ENCODE measurements at regions not wholly inside any gene's neighbourhood (a gene's known extent, or its start where the extent isn't known, plus 50 kb on each side); places are given as distances from the start of the nearest gene placed in this dataset.

DNA sequence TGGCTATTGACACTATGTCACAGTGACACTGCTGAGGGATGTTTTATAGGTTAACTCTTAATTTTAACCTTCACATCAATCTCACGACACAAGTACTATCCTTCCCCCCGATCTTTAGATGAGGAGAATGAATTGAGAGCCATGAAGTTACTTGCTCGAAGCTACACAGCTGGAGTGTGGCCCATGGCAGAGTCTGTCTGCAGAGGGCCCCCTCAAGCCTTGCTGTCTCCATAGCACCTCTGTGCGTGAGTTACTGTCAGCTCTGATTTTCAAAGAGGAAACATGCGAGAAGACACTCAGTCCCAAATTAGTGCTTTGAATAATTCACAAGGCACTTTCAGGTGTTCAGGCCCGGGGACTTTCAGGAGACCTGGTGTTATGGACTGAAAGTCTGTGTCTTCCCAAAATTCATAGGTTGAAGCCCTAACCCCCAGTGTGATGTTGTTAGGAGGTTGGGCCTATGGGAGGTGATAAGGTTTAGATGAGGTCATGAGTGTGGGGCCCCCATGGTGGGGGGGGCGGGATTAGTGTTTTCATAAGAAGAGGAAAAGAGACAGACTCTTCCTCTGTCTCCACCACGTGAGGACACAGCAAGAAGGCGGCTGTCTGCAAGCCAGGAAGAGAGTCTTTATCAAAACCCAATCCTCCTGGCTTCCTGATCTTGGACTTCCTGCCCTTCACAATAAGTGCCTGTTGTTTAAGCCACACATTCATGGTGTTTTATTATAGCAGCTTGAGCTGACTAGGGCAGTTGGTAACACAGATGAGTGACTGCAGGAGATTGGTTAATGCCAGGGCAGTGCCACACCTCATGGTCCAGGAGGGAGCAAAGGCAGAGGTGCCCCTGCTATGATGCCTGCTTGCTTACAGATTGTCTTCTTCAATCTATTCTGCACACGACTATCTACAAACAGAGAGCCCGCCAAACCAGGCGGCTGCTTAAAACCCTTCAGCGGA is 281.8 kb downstream of the HAPSTR1 start:
- Histone ChIP-seq H3K79me2 (ENCODE audit: control insufficient read depth, insufficient read depth, low read length) (no peaks in the 10 kb centered on the region), H3K27me3 (ENCODE audit: control insufficient read depth in 2 of 2, insufficient read depth in 2 of 2, low read length in 2 of 2) (no peaks in the 10 kb centered on the region; a peak in 1 of 5 replicates), H3K4me1 (replicated peaks in 1 of 2; ENCODE audit: control insufficient read depth in 2 of 2, insufficient read depth in 2 of 2, low read length in 2 of 2) (no peaks in the 10 kb centered on the region; a peak in 2 of 5 replicates), H3K4me2 (ENCODE audit: insufficient read depth, low read length) (no peak overlapping the region), H3K36me3 (ENCODE audit: control insufficient read depth, insufficient read depth, low read length) (no peaks in the 10 kb centered on the region), H3K9me1 (ENCODE audit: control insufficient read depth, insufficient read depth, low read length) (no peaks in the 10 kb centered on the region), H2AFZ (ENCODE audit: low read depth, low read length) (no peak overlapping the region), H3K9me3 (replicated peaks; ENCODE audit: control insufficient read depth, insufficient read depth, low read depth, low read length) (no peaks in the 10 kb centered on the region), H3K9ac (ENCODE audit: insufficient read depth in 1 of 2, low read depth in 2 of 2, low read length in 2 of 2) (no peak overlapping the region), H3K27ac (ENCODE audit: extremely low read depth, low read depth, low read length) (no peak overlapping the region), H3K4me3 (no peak overlapping the region), H4K20me1 (replicated peaks; ENCODE audit: control insufficient read depth, insufficient read depth, low read length) (no peaks in the 10 kb centered on the region)
- TF ChIP-seq SOX6 (IDR thresholded peaks at IDR 0.05) (no peak), SMARCA5 (IDR thresholded peaks at IDR 0.05) (no peak), RAD21 (CRISPR knock-in tag; conservative IDR thresholded peaks at IDR 0.05 in 1 of 2, IDR thresholded peaks at IDR 0.05 in 1 of 2) (peak in 1 of 2 experiments; percentile 27; a peak in 1 of 4 replicates)
- TF ChIP-seq, protein P1, sequence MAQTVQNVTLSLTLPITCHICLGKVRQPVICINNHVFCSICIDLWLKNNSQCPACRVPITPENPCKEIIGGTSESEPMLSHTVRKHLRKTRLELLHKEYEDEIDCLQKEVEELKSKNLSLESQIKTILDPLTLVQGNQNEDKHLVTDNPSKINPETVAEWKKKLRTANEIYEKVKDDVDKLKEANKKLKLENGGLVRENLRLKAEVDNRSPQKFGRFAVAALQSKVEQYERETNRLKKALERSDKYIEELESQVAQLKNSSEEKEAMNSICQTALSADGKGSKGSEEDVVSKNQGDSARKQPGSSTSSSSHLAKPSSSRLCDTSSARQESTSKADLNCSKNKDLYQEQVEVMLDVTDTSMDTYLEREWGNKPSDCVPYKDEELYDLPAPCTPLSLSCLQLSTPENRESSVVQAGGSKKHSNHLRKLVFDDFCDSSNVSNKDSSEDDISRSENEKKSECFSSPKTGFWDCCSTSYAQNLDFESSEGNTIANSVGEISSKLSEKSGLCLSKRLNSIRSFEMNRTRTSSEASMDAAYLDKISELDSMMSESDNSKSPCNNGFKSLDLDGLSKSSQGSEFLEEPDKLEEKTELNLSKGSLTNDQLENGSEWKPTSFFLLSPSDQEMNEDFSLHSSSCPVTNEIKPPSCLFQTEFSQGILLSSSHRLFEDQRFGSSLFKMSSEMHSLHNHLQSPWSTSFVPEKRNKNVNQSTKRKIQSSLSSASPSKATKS (CRISPR knock-in tag; IDR thresholded peaks at IDR 0.05), result no peak
- TF ChIP-seq, protein P2, sequence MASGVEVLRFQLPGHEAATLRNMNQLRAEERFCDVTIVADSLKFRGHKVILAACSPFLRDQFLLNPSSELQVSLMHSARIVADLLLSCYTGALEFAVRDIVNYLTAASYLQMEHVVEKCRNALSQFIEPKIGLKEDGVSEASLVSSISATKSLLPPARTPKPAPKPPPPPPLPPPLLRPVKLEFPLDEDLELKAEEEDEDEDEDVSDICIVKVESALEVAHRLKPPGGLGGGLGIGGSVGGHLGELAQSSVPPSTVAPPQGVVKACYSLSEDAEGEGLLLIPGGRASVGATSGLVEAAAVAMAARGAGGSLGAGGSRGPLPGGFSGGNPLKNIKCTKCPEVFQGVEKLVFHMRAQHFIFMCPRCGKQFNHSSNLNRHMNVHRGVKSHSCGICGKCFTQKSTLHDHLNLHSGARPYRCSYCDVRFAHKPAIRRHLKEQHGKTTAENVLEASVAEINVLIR (CRISPR knock-in tag; IDR thresholded peaks at IDR 0.05), result no peak
- FAIRE-seq, result no peak
- no TSS peak for BruUV-seq (replicated peaks)
- intact Hi-C loops (cut with micrococcal nuclease) (no loop called here), in situ Hi-C loops (cut with MboI) (no loop called here)
- WGBS (ENCODE audit: insufficient coverage, low coverage, missing lambda C conversion rate), result 2% methylated on average over 13 of the region's 13 CpGs
- peak; percentile 44; the same call in 1 of the 3 replicates for ATAC-seq
- no peak for DNase-seq (ENCODE audit: extremely low read depth in 1 of 4, low spot score in 3 of 4)
- ChIA-PET POLR2A (no interaction called here), CTCF (ENCODE audit: low intra/inter-chr PET ratio) (no interaction called here)
